GM12878 (cell line): ENCODE measurements at regions not wholly inside any gene's neighbourhood (a gene's known extent, or its start where the extent isn't known, plus 50 kb on each side); places are given as distances from the start of the nearest gene placed in this dataset.

ENCODE experiments used
- ATAC-seq: fragments of 200-7000 bp; cut with Tn5 transposase; 3 replicates; pipeline ENCODE4 v1.9.1; 2020; ENCODE audit warnings: mild to moderate bottlenecking, moderate library complexity
- BruUV-seq: library from RNA; stranded (reverse); fragments of 400-500 nt; replicated peaks from 2 replicates; lab custom pipeline; 2021; lab: Mats Ljungman, UMichigan
- CTCF ChIA-PET: fragments of 300-600 bp; sonication (Branson Sonifier 250); formaldehyde crosslinking; extraction: SDS; loops from one replicate; lab custom pipeline; 2021; ENCODE audit warnings: inconsistent platforms; lab: Yijun Ruan, JAX
- POLR2A ChIA-PET: fragments of 350-600 bp; formaldehyde crosslinking; extraction: SDS; loops from one replicate; lab custom pipeline; 2021; ENCODE audit warnings: inconsistent platforms; lab: Charles Lee
- RAD21 ChIA-PET: fragments of 300-600 bp; sonication (Branson Sonifier 250); formaldehyde crosslinking; loops from one replicate; lab custom pipeline; 2023; ENCODE audit warnings: antibody characterized with exemption; ENCODE audit not compliant: unreplicated experiment; lab: Charles Lee
- SMC1A ChIA-PET: fragments of 300-600 bp; sonication (Branson Sonifier 250); formaldehyde crosslinking; loops from one replicate; lab custom pipeline; 2023; ENCODE audit not compliant: unreplicated experiment, uncharacterized antibody; lab: Charles Lee
- DNase-seq: peaks from one replicate; pipeline ENCODE4 v3.0.0-alpha.2; 2011; ENCODE audit warnings: low read depth, low spot score
- FAIRE-seq: peaks from 3 replicates; lab custom pipeline; 2011; peaks lifted over from hg19 to GRCh38; lab: Jason Lieb, UNC
- H2AFZ ChIP-seq: 2 replicates; pipeline ENCODE4 v1.6.0; 2011; ENCODE audit warnings: low read depth, low read length, control low read depth; ENCODE audit not compliant: control insufficient read depth
- H3K27ac ChIP-seq: 2 replicates; pipeline ENCODE4 v1.5.1; 2011; ENCODE audit warnings: control low read depth; ENCODE audit not compliant: control insufficient read depth, insufficient read depth
- H3K27me3 ChIP-seq, 2 experiments: replicated peaks in 1 of 2; 2 replicates each; pipeline versions ENCODE4 v1.6.0 to v1.6.1; 2011; ENCODE audit warnings: low read length in 1 of 2; ENCODE audit not compliant: control insufficient read depth in 2 of 2, insufficient read depth in 2 of 2
- H3K36me3 ChIP-seq, 2 experiments: 2 replicates each; pipeline ENCODE4 v1.5.1; 2011; ENCODE audit warnings: low read length in 1 of 2; ENCODE audit not compliant: control insufficient read depth in 2 of 2, insufficient read depth in 2 of 2
- H3K4me1 ChIP-seq: 2 replicates; pipeline ENCODE4 v1.6.1; 2011; ENCODE audit warnings: mild to moderate bottlenecking, low read length, moderate library complexity, mixed read lengths; ENCODE audit not compliant: control insufficient read depth, insufficient read depth
- H3K4me2 ChIP-seq: 2 replicates; pipeline ENCODE4 v1.6.0; 2011; ENCODE audit warnings: control low read depth; ENCODE audit not compliant: control insufficient read depth, insufficient read depth
- H3K4me3 ChIP-seq: fragments of 200-600 bp; sonication (generic); 2 replicates; pipeline ENCODE4 v1.5.1; 2016
- H3K79me2 ChIP-seq: 2 replicates; pipeline ENCODE4 v1.6.0; 2011; ENCODE audit warnings: low read length; ENCODE audit not compliant: control insufficient read depth, insufficient read depth
- H3K9ac ChIP-seq: 2 replicates; pipeline ENCODE4 v1.8.0; 2011; ENCODE audit warnings: low read length, control low read depth, mixed read lengths; ENCODE audit not compliant: control insufficient read depth, insufficient read depth
- H3K9me3 ChIP-seq: replicated peaks from 3 replicates; pipeline ENCODE4 v1.5.1; 2011; ENCODE audit warnings: mild to moderate bottlenecking, low read length; ENCODE audit not compliant: control insufficient read depth, insufficient read depth
- H4K20me1 ChIP-seq: 2 replicates; pipeline ENCODE4 v1.6.0; 2011; ENCODE audit not compliant: control insufficient read depth, insufficient read depth
- BHLHE40 ChIP-seq, 2 experiments: fragments of 450-650 bp in 1 of 2; IDR thresholded peaks; 2 replicates each; pipeline ENCODE4 v1.6.1; 2011 to 2017; ENCODE audit warnings: low read depth in 2 of 2, borderline replicate concordance in 1 of 2, improper control_type of control experiment in 1 of 2, low read length in 1 of 2, mild to moderate bottlenecking in 1 of 2
- FOS ChIP-seq: IDR thresholded peaks from 3 replicates; pipeline ENCODE4 v1.6.1; 2011; ENCODE audit warnings: borderline replicate concordance; ENCODE audit not compliant: insufficient read length; ENCODE audit errors: extremely low read depth
- IRF3 ChIP-seq: fragments of 450-650 bp; IDR thresholded peaks from 2 replicates; pipeline ENCODE4 v1.6.1; 2014; ENCODE audit warnings: mild to moderate bottlenecking
- JUND ChIP-seq: IDR thresholded peaks from 2 replicates; pipeline ENCODE4 v1.6.1; 2012; ENCODE audit warnings: low read depth, mild to moderate bottlenecking, low read length, improper control_type of control experiment, moderate library complexity
- MTA2 ChIP-seq: fragments of 450-650 bp; IDR thresholded peaks from 2 replicates; pipeline ENCODE4 v1.6.1; 2016; ENCODE audit warnings: low read depth, mild to moderate bottlenecking, moderate library complexity
- PRDM15 ChIP-seq: fragments of 450-650 bp; formaldehyde crosslinking; IDR thresholded peaks from 2 replicates; pipeline ENCODE4 v1.4.0; 2020; ENCODE audit warnings: mild to moderate bottlenecking, moderate library complexity
- RAD51 ChIP-seq: fragments of 450-650 bp; IDR thresholded peaks from 2 replicates; pipeline ENCODE4 v1.6.1; 2016; ENCODE audit warnings: moderate library complexity, mild to moderate bottlenecking, inconsistent platforms
- RBBP5 ChIP-seq: fragments of 200-600 bp; sonication (generic); conservative IDR thresholded peaks from 2 replicates; pipeline ENCODE4 v1.6.1; 2016
- SKIL ChIP-seq: fragments of 450-650 bp; IDR thresholded peaks from 2 replicates; pipeline ENCODE4 v1.6.1; 2017; ENCODE audit warnings: mild to moderate bottlenecking, low read depth, inconsistent platforms; ENCODE audit not compliant: poor library complexity, severe bottlenecking
- SUPT20H ChIP-seq: IDR thresholded peaks from 2 replicates; pipeline ENCODE4 v1.6.1; 2011; ENCODE audit warnings: low read depth, mild to moderate bottlenecking, low read length, moderate library complexity, borderline replicate concordance; ENCODE audit not compliant: control insufficient read depth
- TCF7 ChIP-seq: IDR thresholded peaks from 2 replicates; pipeline ENCODE4 v1.6.1; 2014; ENCODE audit warnings: antibody characterized with exemption, borderline replicate concordance
- in situ Hi-C: fragments of 300-500 bp; cut with MboI; formaldehyde crosslinking; loops from 9 replicates; pipeline ENCODE4 v1.14.3; 2018; ENCODE audit warnings: mixed read lengths
- intact Hi-C: fragments of 100-400 bp; cut with micrococcal nuclease; formaldehyde crosslinking; loops from one replicate; pipeline ENCODE4 v1.14.2; 2022; ENCODE audit not compliant: unreplicated experiment
- TF ChIP-seq, protein P1 (sequence below): fragments of 450-650 bp; IDR thresholded peaks from 2 replicates; pipeline ENCODE4 v1.6.1; 2017; ENCODE audit warnings: low read depth, mild to moderate bottlenecking, moderate library complexity
- TF ChIP-seq, protein P2 (sequence below), 3 experiments: IDR thresholded peaks in 2 of 3; conservative IDR thresholded peaks in 1 of 3; 2 replicates each; pipeline ENCODE4 v1.5.1; 2011; ENCODE audit warnings: low read depth in 3 of 3, low read length in 3 of 3, mild to moderate bottlenecking in 3 of 3, control low read depth in 2 of 3, moderate library complexity in 2 of 3, inconsistent platforms in 1 of 3, mixed read lengths in 1 of 3; ENCODE audit not compliant: control insufficient read depth in 2 of 3, insufficient read depth in 1 of 3; ENCODE audit errors: extremely low read depth in 1 of 3

DNA sequence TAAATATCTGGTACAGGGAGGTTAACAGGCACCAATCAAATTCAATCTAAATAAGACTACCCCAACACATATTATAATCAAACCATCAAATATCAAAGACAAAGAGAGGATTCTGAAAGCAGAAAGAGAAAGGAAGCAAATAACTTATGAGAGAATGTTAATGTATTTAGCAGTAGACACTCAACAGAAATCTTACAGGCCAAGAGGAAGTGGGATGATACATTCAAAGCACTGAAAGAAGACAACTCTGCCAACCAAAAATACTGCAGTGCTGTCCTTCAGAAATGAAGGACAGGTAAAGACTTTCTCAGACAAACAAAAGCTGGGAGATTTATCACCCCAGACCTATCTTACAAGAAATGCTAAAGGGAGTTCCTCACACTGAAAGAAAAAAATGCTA lies 95.9 kb upstream of the PTHLH start:
- Histone ChIP-seq H3K27ac (no peak overlapping the region), H2AFZ (no peak overlapping the region), H3K4me2 (no peak overlapping the region), H3K79me2 (no peaks in the 10 kb centered on the region), H3K4me3 (no peak overlapping the region), H3K27me3 (no peaks in the 10 kb centered on the region), H3K36me3 (no peaks in the 10 kb centered on the region), H3K9me3 (no peaks in the 10 kb centered on the region), H3K4me1 (no peaks in the 10 kb centered on the region), H3K9ac (no peak overlapping the region), H4K20me1 (no peaks in the 10 kb centered on the region)
- no TSS peak for BruUV-seq
- intact Hi-C loops (no loop called here), in situ Hi-C loops (no loop called here)
- no peak for FAIRE-seq
- no peak for ATAC-seq
- DNase-seq = no peak
- ChIA-PET POLR2A (no interaction called here), SMC1A (no interaction called here), RAD21 (no interaction called here), CTCF (interaction anchor here (0.6 kb wide), 1 partner anchor 17 kb away, joined by 3 read pairs; no protein-coding TSS in a partner anchor)
- TF ChIP-seq TCF7 (no peak), PRDM15 (CRISPR knock-in tag) (no peak), RAD51 (no peak), SKIL (no peak), IRF3 (no peak), MTA2 (no peak), SUPT20H (no peak), RBBP5 (no peak), BHLHE40 (IDR thresholded peaks at IDR 0.05; ENCODE audit: borderline replicate concordance in 1 of 2, low read depth in 2 of 2, low read length in 1 of 2) (no peak), JUND (no peak), FOS (no peak)
- TF ChIP-seq, protein P1, sequence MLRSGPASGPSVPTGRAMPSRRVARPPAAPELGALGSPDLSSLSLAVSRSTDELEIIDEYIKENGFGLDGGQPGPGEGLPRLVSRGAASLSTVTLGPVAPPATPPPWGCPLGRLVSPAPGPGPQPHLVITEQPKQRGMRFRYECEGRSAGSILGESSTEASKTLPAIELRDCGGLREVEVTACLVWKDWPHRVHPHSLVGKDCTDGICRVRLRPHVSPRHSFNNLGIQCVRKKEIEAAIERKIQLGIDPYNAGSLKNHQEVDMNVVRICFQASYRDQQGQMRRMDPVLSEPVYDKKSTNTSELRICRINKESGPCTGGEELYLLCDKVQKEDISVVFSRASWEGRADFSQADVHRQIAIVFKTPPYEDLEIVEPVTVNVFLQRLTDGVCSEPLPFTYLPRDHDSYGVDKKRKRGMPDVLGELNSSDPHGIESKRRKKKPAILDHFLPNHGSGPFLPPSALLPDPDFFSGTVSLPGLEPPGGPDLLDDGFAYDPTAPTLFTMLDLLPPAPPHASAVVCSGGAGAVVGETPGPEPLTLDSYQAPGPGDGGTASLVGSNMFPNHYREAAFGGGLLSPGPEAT = no peak
- TF ChIP-seq, protein P2, sequence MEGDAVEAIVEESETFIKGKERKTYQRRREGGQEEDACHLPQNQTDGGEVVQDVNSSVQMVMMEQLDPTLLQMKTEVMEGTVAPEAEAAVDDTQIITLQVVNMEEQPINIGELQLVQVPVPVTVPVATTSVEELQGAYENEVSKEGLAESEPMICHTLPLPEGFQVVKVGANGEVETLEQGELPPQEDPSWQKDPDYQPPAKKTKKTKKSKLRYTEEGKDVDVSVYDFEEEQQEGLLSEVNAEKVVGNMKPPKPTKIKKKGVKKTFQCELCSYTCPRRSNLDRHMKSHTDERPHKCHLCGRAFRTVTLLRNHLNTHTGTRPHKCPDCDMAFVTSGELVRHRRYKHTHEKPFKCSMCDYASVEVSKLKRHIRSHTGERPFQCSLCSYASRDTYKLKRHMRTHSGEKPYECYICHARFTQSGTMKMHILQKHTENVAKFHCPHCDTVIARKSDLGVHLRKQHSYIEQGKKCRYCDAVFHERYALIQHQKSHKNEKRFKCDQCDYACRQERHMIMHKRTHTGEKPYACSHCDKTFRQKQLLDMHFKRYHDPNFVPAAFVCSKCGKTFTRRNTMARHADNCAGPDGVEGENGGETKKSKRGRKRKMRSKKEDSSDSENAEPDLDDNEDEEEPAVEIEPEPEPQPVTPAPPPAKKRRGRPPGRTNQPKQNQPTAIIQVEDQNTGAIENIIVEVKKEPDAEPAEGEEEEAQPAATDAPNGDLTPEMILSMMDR (IDR thresholded peaks at IDR 0.05 in 2 of 3, conservative IDR thresholded peaks at IDR 0.05 in 1 of 3; ENCODE audit: control insufficient read depth in 2 of 3, extremely low read depth in 1 of 3, insufficient read depth in 1 of 3, low read depth in 3 of 3, low read length in 3 of 3) = no peak
